ENCODE measurements at regions not wholly inside any gene's neighbourhood (a gene's known extent, or its start where the extent isn't known, plus 50 kb on each side); places are given as distances from the start of the nearest gene placed in this dataset.
"Not testable (repeated sequence)": the region's sequence is repeated elsewhere in the genome, so short reads cannot be mapped to it uniquely, and the experiment has no call there.

- TF ChIP-seq CTCF (IDR thresholded peaks at IDR 0.05; ENCODE audit: low read depth, low read length): no peak
- no peak for DNase-seq (ENCODE audit: extremely low read depth, low read depth)
Measured at GRCh38 chr7:69367780-69368179, 230.5 kb upstream of the AUTS2 start.

GRCh38 chr7:69373171-69374043 is 224.9 kb upstream of the AUTS2 start:
- no peak for TF ChIP-seq CTCF (IDR thresholded peaks at IDR 0.05; ENCODE audit: low read depth, low read length)
- no peak for DNase-seq (ENCODE audit: extremely low read depth, low read depth)

GRCh38 chr7:69374044-69374425 is 224.2 kb upstream of the AUTS2 start:
- no peak for TF ChIP-seq CTCF (IDR thresholded peaks at IDR 0.05; ENCODE audit: low read depth, low read length)
- no peak for DNase-seq (ENCODE audit: extremely low read depth, low read depth)

- TF ChIP-seq CTCF (IDR thresholded peaks at IDR 0.05; ENCODE audit: low read depth, low read length): no peak
- no peak for DNase-seq (ENCODE audit: extremely low read depth, low read depth)
Measured at GRCh38 chr7:69377191-69377590, 221.1 kb upstream of the AUTS2 start.

- DNase-seq (ENCODE audit: extremely low read depth, low read depth): no peak
- no peak for TF ChIP-seq CTCF (IDR thresholded peaks at IDR 0.05; ENCODE audit: low read depth, low read length)
Measured at GRCh38 chr7:69388452-69389137, 209.7 kb upstream of the AUTS2 start.

GRCh38 chr7:69389216-69389615 is 209.1 kb upstream of the AUTS2 start:
- no peak for DNase-seq (ENCODE audit: extremely low read depth, low read depth)
- TF ChIP-seq CTCF (IDR thresholded peaks at IDR 0.05; ENCODE audit: low read depth, low read length): no peak

GRCh38 chr7:69393912-69394311 is 204.4 kb upstream of the AUTS2 start:
- DNase-seq (ENCODE audit: extremely low read depth, low read depth): not testable (repeated sequence)

Measured in AG09319 (cell line).